ENCODE measurements at regions not wholly inside any gene's neighbourhood (a gene's known extent, or its start where the extent isn't known, plus 50 kb on each side); places are given as distances from the start of the nearest gene placed in this dataset.

GRCh38 chr20:42020316-42020715, 402.1 kb upstream of the CHD6 start:
- no peak for DNase-seq (ENCODE audit: low read depth)

GRCh38 chr20:42018979-42019378, 400.8 kb upstream of the CHD6 start:
- no peak for DNase-seq (ENCODE audit: low read depth)

- DNase-seq (ENCODE audit: low read depth), result no peak
Observed at GRCh38 chr20:42010090-42010489, 391.9 kb upstream of the CHD6 start.

- no peak for DNase-seq (ENCODE audit: low read depth)
Observed at GRCh38 chr20:42007251-42007650, 389.1 kb upstream of the CHD6 start.

GRCh38 chr20:42005211-42005610, 387.0 kb upstream of the CHD6 start:
- DNase-seq (ENCODE audit: low read depth), result no peak

GRCh38 chr20:42003380-42003779, 385.2 kb upstream of the CHD6 start:
- DNase-seq (ENCODE audit: low read depth), result no peak

- DNase-seq (ENCODE audit: low read depth), result no peak
Observed at GRCh38 chr20:41998539-41999341, 380.6 kb upstream of the CHD6 start.

GRCh38 chr20:41996951-41997350, 378.8 kb upstream of the CHD6 start:
- no peak for DNase-seq (ENCODE audit: low read depth)

GRCh38 chr20:41992481-41992880, 374.3 kb upstream of the CHD6 start:
- no peak for DNase-seq (ENCODE audit: low read depth)

- no peak for DNase-seq (ENCODE audit: low read depth)
Observed at GRCh38 chr20:41991412-41991811, 373.2 kb upstream of the CHD6 start.

- no peak for DNase-seq (ENCODE audit: low read depth)
Observed at GRCh38 chr20:41989935-41990635, 371.9 kb upstream of the CHD6 start.

GRCh38 chr20:41989039-41989679, 371.0 kb upstream of the CHD6 start:
- DNase-seq (ENCODE audit: low read depth), result no peak

GRCh38 chr20:41984031-41984430, 365.9 kb upstream of the CHD6 start:
- no peak for DNase-seq (ENCODE audit: low read depth)

GRCh38 chr20:41983159-41983558, 365.0 kb upstream of the CHD6 start:
- no peak for DNase-seq (ENCODE audit: low read depth)

GRCh38 chr20:41981746-41982145, 363.6 kb upstream of the CHD6 start:
- no peak for DNase-seq (ENCODE audit: low read depth)

GRCh38 chr20:41978875-41979274, 360.7 kb upstream of the CHD6 start:
- no peak for DNase-seq (ENCODE audit: low read depth)

- DNase-seq (ENCODE audit: low read depth), result no peak
Observed at GRCh38 chr20:41978246-41978790, 360.1 kb upstream of the CHD6 start.

- DNase-seq (ENCODE audit: low read depth), result no peak
Observed at GRCh38 chr20:41969656-41970055, 351.5 kb upstream of the CHD6 start.

- DNase-seq (ENCODE audit: low read depth), result no peak
Observed at GRCh38 chr20:41960166-41960565, 342.0 kb upstream of the CHD6 start.

GRCh38 chr20:41958391-41958790, 340.2 kb upstream of the CHD6 start:
- DNase-seq (ENCODE audit: low read depth), result no peak

GRCh38 chr20:41956338-41957074, 338.3 kb upstream of the CHD6 start:
- DNase-seq (ENCODE audit: low read depth), result no peak

GRCh38 chr20:41952166-41952565, 334.0 kb upstream of the CHD6 start:
- no peak for DNase-seq (ENCODE audit: low read depth)
